Stomach smooth muscle (tissue), 2 donors: ENCODE measurements at regions not wholly inside any gene's neighbourhood (a gene's known extent, or its start where the extent isn't known, plus 50 kb on each side); places are given as distances from the start of the nearest gene placed in this dataset.

Experiments
- H3K27ac ChIP-seq: one replicate; pipeline ENCODE4 v1.7.0; 2013; ENCODE audit warnings: mild to moderate bottlenecking, low read length, inconsistent platforms
- H3K27me3 ChIP-seq, 2 donors: one replicate each; pipeline ENCODE4 v1.7.0; 2013; ENCODE audit warnings: low read length in 2 of 2; ENCODE audit not compliant: insufficient read depth in 2 of 2, control insufficient read depth in 1 of 2
- H3K36me3 ChIP-seq, 2 donors: one replicate each; pipeline ENCODE4 v1.7.0; 2013; ENCODE audit warnings: low read length in 2 of 2; ENCODE audit not compliant: control insufficient read depth in 2 of 2, insufficient read depth in 2 of 2
- H3K4me1 ChIP-seq: one replicate; pipeline ENCODE4 v1.7.0; 2013; ENCODE audit warnings: low read length; ENCODE audit not compliant: control insufficient read depth, insufficient read depth
- H3K4me3 ChIP-seq, 2 donors: one replicate each; pipeline ENCODE4 v1.7.0; 2013; ENCODE audit warnings: low read length in 2 of 2
- H3K9ac ChIP-seq, 2 donors: one replicate each; pipeline ENCODE4 v1.7.0; 2013; ENCODE audit warnings: low read length in 2 of 2, mild to moderate bottlenecking in 1 of 2
- H3K9me3 ChIP-seq, 2 donors: one replicate each; pipeline ENCODE4 v1.7.0; 2013; ENCODE audit warnings: low read length in 2 of 2; ENCODE audit not compliant: control insufficient read depth in 2 of 2
- donor health status: healthy.
- donor health status: Pancreatic carcinoma.

DNA sequence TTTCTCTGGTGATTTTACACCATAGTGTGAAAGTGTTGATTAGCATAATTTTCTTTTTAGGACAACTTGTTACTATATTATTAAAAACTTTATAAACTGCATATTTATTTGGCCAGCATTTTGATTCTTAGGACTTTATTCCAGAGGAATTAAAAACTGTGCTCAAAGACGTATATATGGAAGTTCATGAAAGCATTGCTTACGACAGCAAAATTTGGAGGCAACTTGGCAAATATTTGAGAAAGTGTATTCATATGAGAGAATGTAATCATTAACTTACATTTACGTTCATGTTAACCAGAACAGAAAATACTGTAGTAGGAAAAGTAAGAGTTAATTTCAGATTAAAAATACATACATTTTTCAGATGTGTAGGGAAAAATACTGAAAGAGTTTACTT is 203.1 kb downstream of the JCAD start:
- H3K27ac ChIP-seq: no peak overlapping the region
- no peak overlapping the region for H3K9ac ChIP-seq
- H3K4me1 ChIP-seq: peaks cover 25% of the 10 kb centered on the region
- no peaks in the 10 kb centered on the region for H3K27me3 ChIP-seq
- H3K9me3 ChIP-seq: no peaks in the 10 kb centered on the region
- H3K36me3 ChIP-seq: no peaks in the 10 kb centered on the region
- no peak overlapping the region for H3K4me3 ChIP-seq

DNA sequence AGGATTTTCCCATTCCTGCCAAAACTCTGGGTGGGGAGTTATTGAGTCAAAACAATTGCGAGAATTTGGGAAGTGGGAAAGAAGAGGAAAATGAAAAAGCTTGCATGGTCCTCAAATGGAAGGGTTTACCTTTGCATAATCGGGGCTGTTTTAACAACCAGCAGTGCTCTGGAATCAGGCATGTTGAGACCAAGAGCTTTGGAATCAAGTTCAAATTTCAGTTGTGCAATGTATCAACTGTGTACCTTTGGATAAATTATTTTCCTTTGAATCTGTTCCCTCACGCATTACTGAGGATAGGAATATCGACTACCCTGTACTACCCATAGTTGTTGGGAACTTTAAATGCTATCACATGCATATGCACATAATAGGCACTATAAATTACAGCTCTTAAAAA is 205.5 kb downstream of the JCAD start:
- Histone ChIP-seq H3K9me3 (no peaks in the 10 kb centered on the region), H3K27ac (no peak overlapping the region), H3K4me1 (peaks cover 29% of the 10 kb centered on the region)

DNA sequence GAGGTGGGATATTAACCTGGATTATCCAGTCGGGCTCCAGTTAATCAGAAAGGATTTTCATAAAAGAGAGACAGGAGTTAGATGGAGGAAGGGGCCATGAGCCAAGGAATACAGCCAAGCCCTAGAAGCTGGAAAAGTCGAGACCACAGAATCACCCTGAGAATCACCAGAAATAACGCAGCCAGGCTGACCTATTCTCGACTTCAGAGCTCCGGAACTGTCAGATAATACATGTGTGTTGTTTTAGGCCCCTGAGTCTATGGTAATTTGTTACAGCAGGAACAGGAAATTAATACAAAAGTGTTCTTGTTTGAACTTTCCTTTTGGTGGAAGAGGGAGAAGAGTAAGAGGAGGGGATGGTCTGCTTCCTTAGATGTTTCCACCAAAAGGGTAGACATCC is 208.1 kb downstream of the JCAD start:
- no peak overlapping the region for H3K9ac ChIP-seq
- no peak overlapping the region for H3K4me3 ChIP-seq
- peaks cover 13% of the 10 kb centered on the region for H3K4me1 ChIP-seq
- peak overlapping the region; percentile 77 for H3K27ac ChIP-seq
- H3K9me3 ChIP-seq: no peaks in the 10 kb centered on the region
- H3K36me3 ChIP-seq: no peaks in the 10 kb centered on the region
- no peaks in the 10 kb centered on the region for H3K27me3 ChIP-seq

More for the DNA sequence above, 205.5 kb downstream of the JCAD start:
- no peaks in the 10 kb centered on the region for H3K36me3 ChIP-seq
- no peaks in the 10 kb centered on the region for H3K27me3 ChIP-seq
- H3K4me3 ChIP-seq: no peak overlapping the region
- no peak overlapping the region for H3K9ac ChIP-seq

DNA sequence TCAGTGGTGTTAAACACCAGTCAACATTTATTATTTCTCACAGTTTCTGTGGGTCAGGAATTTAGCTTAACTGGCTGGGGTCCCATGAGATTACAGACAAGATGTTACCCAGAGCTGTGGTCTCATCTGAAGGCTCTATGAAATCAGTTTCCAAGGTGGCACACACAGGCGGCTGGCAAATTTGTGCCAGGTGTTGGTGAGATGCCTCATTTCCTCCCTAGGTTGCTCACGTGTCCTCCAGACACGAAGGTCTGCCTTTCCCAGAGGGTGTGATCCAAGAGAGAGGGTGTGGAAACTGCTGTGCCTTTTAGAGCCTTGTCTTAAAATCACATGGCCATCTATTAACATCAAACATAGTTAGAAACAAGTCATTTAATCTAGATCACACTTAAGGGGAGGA is 209.0 kb downstream of the JCAD start:
- peaks cover 13% of the 10 kb centered on the region for H3K4me1 ChIP-seq
- H3K9me3 ChIP-seq: no peaks in the 10 kb centered on the region
- H3K27me3 ChIP-seq: no peaks in the 10 kb centered on the region
- no peak overlapping the region for H3K4me3 ChIP-seq
- no peaks in the 10 kb centered on the region for H3K36me3 ChIP-seq
- no peak overlapping the region for H3K9ac ChIP-seq
- H3K27ac ChIP-seq: peak overlapping the region; percentile 77

DNA sequence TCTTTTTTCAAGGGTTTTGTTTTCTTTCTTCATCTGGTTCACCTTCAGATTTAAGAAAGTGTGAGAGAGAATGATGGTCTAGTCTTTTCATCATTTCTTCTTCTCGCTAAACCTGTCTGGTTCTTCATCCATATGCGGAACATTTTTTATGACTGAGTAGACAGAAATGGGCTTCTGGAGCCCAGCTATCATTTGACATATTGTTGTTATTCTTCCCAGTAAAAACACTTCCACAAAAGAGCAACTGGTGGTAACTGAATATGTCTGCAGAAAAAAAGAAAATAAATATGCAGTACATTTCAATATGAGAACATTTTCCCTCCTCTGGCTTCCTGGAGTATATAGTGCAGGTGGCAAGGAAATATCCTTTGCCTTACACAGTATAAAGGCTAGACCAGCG is 209.5 kb downstream of the JCAD start:
- Histone ChIP-seq H3K27me3 (no peaks in the 10 kb centered on the region), H3K27ac (peak overlapping the region; percentile 77), H3K36me3 (no peaks in the 10 kb centered on the region), H3K9me3 (peaks cover 0 to 4% of the 10 kb centered on the region in 2 donors), H3K9ac (peak overlapping the region; percentile 13 to 69), H3K4me3 (peak overlapping the region; percentile 44 to 51), H3K4me1 (peaks cover 13% of the 10 kb centered on the region)

DNA sequence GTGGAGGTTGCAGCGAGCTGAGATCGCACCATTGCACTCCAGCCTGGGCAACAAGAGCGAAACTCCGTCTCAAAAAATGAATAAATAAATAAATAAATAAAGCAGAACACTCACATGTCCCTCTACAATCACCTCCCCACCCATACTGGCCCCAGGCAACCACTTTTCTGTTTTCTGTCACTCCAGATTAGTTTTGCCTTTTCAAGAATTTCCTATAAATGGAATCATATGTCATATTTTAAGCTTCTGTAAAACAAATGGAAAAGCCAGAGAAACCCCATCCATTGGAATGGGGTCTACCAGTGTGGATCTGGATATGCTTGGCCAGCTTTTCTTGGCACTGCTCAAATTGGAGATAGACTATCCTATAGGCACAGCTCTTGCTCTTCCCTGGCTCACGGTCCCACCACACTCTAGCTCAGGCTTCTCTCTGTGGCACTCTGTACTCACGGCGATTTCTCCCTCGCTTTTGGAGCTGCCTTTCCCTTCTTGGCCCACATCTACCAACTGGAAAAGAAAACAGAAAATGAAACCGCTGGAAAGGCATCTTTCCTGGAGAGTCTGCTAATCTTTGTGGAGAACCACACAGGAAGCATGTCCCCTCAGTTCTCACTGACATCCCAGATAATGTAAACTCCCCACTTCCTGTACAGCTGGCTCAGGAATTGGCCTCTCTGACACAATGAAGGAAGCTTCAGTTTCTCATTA is 210.1 kb downstream of the JCAD start:
- Histone ChIP-seq H3K27me3 (no peaks in the 10 kb centered on the region), H3K27ac (peak overlapping the region; percentile 77), H3K4me3 (peak overlapping the region; percentile 44 to 51), H3K9me3 (peaks cover 0 to 4% of the 10 kb centered on the region in 2 donors), H3K36me3 (no peaks in the 10 kb centered on the region), H3K9ac (peak overlapping the region; percentile 13 to 69), H3K4me1 (peaks cover 14% of the 10 kb centered on the region)

DNA sequence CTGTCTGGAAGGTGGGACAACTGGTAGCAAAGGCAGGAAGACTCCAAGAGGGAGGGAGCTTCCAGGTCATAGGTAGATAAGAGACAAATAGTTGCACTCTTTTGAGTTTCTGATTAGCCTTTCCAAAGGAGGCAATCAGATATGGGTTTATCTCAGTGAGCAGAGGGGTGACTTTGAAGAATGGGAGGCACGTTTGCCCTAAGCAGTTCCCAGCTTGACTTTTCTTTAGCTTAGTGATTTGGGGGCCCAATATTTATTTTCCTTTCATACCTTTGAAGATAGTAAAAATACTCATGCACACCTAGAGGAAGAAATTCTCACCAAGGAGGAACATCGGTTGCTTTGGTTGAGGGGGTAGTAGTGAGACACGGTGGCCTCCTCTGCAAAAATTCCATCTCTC is 212.1 kb upstream of the SVIL start:
- peaks cover 36% of the 10 kb centered on the region for H3K4me1 ChIP-seq
- no peaks in the 10 kb centered on the region for H3K27me3 ChIP-seq
- H3K9ac ChIP-seq: no peak overlapping the region
- no peak overlapping the region for H3K27ac ChIP-seq
- no peaks in the 10 kb centered on the region for H3K36me3 ChIP-seq
- no peak overlapping the region for H3K4me3 ChIP-seq
- H3K9me3 ChIP-seq: peaks cover 0 to 4% of the 10 kb centered on the region in 2 donors

DNA sequence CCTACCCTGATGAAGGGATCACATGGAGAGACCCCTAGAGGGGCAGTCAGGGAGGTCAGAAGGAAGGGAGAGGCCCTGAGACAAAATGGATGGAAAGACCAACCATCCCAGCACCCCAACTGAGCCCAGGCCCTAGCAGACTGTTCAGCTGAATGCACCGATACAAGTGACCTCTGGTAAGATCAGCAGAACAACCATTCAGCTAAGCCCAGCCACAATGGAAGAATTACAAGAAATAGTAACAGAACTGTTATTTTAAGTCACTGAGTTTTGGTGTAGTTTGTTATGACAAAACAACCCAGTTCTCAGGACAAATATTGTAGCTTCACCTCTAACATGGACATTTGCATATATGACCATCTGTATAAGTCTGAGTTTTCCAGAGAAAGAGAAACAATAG is 210.4 kb upstream of the SVIL start:
- Histone ChIP-seq H3K27ac (no peak overlapping the region), H3K9ac (no peak overlapping the region), H3K36me3 (no peaks in the 10 kb centered on the region), H3K27me3 (no peaks in the 10 kb centered on the region), H3K4me3 (no peak overlapping the region), H3K4me1 (peaks cover 44% of the 10 kb centered on the region), H3K9me3 (peaks cover 0 to 4% of the 10 kb centered on the region in 2 donors)

DNA sequence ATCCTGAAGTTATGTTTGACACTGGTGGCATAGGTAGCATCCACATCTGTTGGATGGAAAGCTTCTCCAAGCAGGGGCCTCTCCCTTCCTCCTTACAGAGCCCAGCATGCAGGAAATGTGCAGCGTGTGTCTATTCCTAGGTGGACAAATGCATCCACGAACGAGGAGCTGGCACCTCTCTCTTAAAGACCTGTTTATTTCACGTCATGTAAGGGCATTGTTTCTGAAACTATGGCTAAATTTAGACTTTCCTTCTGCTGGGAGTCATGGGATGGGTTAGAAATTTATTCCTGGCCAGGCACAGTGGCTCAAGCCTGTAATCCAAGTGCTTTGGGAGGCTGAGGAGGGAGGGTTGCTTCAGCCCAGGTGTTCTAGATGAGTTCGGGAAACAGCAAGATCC is 208.4 kb upstream of the SVIL start:
- Histone ChIP-seq H3K9me3 (peaks cover 0 to 4% of the 10 kb centered on the region in 2 donors), H3K27ac (peak overlapping the region; percentile 100), H3K27me3 (no peaks in the 10 kb centered on the region), H3K36me3 (no peaks in the 10 kb centered on the region), H3K9ac (peak overlapping the region; percentile 85 to 88), H3K4me3 (peak overlapping the region; percentile 65 to 75), H3K4me1 (peaks cover 53% of the 10 kb centered on the region)

DNA sequence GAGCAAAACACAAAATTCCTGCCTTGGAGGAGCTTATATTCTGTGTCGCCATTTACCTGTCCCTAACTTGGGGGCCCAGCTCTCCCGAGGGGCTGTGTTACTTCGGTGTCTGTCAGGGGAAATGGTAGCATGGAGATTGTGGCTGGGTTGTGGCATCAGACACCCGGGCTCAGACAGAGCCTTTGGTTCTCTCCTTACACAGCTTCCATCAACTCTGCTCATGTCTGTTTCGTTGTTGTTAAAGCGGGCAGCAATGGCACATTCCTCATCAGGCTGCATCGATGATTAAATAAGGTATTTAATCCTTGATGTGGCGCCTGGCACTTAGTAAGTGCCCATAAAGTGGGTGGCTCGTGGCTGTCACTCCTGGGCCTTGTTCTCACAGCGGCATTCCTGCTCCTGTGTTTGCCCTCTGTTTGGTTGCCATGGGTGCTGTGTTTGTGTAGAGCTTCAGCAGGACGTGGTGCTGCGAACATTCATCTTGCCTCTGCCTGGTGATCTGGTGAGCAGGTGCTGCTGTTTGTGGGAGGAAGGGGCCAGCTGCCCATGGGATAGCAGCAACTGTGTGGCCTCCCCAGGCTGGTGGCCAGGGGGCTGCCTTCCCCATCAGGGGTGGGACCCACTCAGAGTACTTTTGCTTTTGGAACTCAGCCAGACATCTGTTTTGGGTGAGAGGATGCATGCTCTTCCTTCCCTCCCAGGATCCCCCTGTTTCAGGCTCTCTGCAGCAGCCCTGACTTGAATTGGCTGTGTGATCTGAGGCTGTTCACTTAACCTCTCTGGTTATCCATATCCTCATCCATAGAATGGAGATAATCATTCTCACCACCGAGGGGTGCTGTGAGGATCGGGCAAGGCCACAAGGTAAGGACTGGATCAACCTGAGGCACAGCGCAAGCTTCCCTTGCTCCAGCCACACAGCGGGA is 207.2 kb upstream of the SVIL start:
- H3K27ac ChIP-seq: peak overlapping the region; percentile 100

More for the DNA sequence above, 207.2 kb upstream of the SVIL start:
- peak overlapping the region; percentile 65 to 75 for H3K4me3 ChIP-seq
- H3K9me3 ChIP-seq: peaks cover 0 to 4% of the 10 kb centered on the region in 2 donors
- no peaks in the 10 kb centered on the region for H3K36me3 ChIP-seq
- H3K27me3 ChIP-seq: no peaks in the 10 kb centered on the region
- H3K9ac ChIP-seq: peak overlapping the region; percentile 85 to 88
- H3K4me1 ChIP-seq: peaks cover 64% of the 10 kb centered on the region
